ENCODE measurements at regions not wholly inside any gene's neighbourhood (a gene's known extent, or its start where the extent isn't known, plus 50 kb on each side); places are given as distances from the start of the nearest gene placed in this dataset.

DNA sequence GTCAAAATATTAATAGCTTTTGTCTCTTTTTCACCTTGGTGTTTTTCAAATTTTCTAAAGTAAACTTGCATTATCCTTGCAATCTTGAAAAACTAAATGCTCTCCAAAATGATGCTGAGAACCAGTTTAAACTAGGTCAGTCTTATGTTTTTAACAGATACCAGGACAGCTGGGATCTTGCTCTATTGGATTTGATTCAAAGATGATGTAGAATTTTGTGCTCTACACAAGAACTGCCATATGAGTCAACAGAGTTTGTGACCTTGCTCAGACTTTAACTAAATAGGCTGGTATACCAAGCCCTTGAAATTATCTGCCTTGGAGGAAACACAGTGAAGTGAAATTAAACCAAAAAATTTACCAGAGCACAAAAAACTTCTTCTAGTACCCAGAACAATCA, 991.1 kb downstream of the STPG2 start:
- no peaks in the 10 kb centered on the region for H3K27me3 ChIP-seq (ENCODE audit: control insufficient read depth, insufficient read depth, low read length)
- H3K36me3 ChIP-seq (ENCODE audit: control insufficient read depth in 2 of 3, insufficient read depth in 3 of 3, low read length in 3 of 3): no peaks in the 10 kb centered on the region
- TF ChIP-seq, protein P1, sequence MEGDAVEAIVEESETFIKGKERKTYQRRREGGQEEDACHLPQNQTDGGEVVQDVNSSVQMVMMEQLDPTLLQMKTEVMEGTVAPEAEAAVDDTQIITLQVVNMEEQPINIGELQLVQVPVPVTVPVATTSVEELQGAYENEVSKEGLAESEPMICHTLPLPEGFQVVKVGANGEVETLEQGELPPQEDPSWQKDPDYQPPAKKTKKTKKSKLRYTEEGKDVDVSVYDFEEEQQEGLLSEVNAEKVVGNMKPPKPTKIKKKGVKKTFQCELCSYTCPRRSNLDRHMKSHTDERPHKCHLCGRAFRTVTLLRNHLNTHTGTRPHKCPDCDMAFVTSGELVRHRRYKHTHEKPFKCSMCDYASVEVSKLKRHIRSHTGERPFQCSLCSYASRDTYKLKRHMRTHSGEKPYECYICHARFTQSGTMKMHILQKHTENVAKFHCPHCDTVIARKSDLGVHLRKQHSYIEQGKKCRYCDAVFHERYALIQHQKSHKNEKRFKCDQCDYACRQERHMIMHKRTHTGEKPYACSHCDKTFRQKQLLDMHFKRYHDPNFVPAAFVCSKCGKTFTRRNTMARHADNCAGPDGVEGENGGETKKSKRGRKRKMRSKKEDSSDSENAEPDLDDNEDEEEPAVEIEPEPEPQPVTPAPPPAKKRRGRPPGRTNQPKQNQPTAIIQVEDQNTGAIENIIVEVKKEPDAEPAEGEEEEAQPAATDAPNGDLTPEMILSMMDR (IDR thresholded peaks at IDR 0.05; ENCODE audit: borderline replicate concordance, extremely low read depth, insufficient read depth): no peak
- no peak for FAIRE-seq
- H3K4me1 ChIP-seq (ENCODE audit: control insufficient read depth in 2 of 3, insufficient read depth in 2 of 3, low read depth in 1 of 3, low read length in 3 of 3): no peaks in the 10 kb centered on the region
- no peak overlapping the region for H3K27ac ChIP-seq (ENCODE audit: low read depth in 2 of 2, low read length in 2 of 2)
- DNase-seq: no peak
- H3K4me3 ChIP-seq (ENCODE audit: low read length in 3 of 3): no peak overlapping the region
- H3K9ac ChIP-seq (ENCODE audit: low read length in 3 of 3): no peak overlapping the region
- intact Hi-C loops (cut with DNase I): no loop called here
- no peaks in the 10 kb centered on the region for H3K9me3 ChIP-seq (ENCODE audit: control insufficient read depth in 2 of 3, insufficient read depth in 1 of 3, low read length in 3 of 3)

DNA sequence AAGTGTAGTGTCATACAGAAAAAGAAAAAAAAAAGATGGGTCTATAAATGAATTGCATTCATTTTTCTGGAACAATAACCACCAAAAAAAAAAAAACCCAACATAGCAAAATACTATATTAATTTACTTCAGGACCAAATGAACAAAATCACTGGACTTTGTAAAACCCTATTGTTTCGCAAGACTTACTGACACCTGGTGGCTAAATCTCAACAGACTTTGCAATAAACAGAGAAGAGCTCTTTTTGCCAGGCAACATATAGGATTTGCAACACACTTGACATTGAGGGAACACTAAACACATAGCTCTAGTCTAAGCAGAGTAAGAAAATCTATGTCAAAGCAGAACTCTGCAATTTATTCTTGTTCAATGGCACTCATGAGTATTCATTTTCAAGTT, 990.2 kb downstream of the STPG2 start:
- Histone ChIP-seq H3K27ac (ENCODE audit: low read depth in 2 of 2, low read length in 2 of 2) (no peak overlapping the region), H3K9me3 (ENCODE audit: control insufficient read depth in 2 of 3, insufficient read depth in 1 of 3, low read length in 3 of 3) (no peaks in the 10 kb centered on the region), H3K4me3 (ENCODE audit: low read length in 3 of 3) (no peak overlapping the region), H3K36me3 (ENCODE audit: control insufficient read depth in 2 of 3, insufficient read depth in 3 of 3, low read length in 3 of 3) (no peaks in the 10 kb centered on the region), H3K27me3 (ENCODE audit: control insufficient read depth, insufficient read depth, low read length) (no peaks in the 10 kb centered on the region), H3K4me1 (ENCODE audit: control insufficient read depth in 2 of 3, insufficient read depth in 2 of 3, low read depth in 1 of 3, low read length in 3 of 3) (no peaks in the 10 kb centered on the region), H3K9ac (ENCODE audit: low read length in 3 of 3) (no peak overlapping the region)
- DNase-seq: peak in 2 of 5 donors; percentile 68 to 75
- intact Hi-C loops (cut with DNase I): no loop called here
- TF ChIP-seq, protein P1 (IDR thresholded peaks at IDR 0.05; ENCODE audit: borderline replicate concordance, extremely low read depth, insufficient read depth): peak; percentile 28
- FAIRE-seq: no peak

DNA sequence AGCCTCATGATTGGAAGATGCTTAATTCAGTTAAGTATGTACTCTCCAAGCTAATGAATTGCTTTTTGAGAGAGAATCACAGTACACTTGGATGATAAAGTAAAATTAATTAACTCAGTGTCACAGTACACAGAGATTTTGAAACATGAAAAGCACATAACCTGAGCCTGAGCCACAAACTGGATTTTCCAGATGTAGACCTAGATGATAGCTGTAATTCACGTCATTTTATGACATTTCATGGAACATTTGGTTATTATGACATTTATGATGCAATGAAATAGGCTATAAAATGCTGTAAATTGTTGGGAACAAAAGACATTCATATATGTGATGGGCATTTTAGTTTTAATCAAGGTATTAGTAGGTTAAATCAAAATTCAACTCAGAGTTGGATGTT, 983.7 kb downstream of the STPG2 start:
- H3K27me3 ChIP-seq (ENCODE audit: control insufficient read depth, insufficient read depth, low read length): no peaks in the 10 kb centered on the region
- no peak overlapping the region for H3K4me3 ChIP-seq (ENCODE audit: low read length in 3 of 3)
- no peak overlapping the region for H3K27ac ChIP-seq (ENCODE audit: low read depth in 2 of 2, low read length in 2 of 2)
- intact Hi-C loops (cut with DNase I): no loop called here
- FAIRE-seq (no peak), DNase-seq (no peak)
- no peak overlapping the region for H3K9ac ChIP-seq (ENCODE audit: low read length in 3 of 3)
- H3K4me1 ChIP-seq (ENCODE audit: control insufficient read depth in 2 of 3, insufficient read depth in 2 of 3, low read depth in 1 of 3, low read length in 3 of 3): no peaks in the 10 kb centered on the region
- peaks cover 0 to 2% (median 0%) of the 10 kb centered on the region in 3 donors for H3K9me3 ChIP-seq (ENCODE audit: control insufficient read depth in 2 of 3, insufficient read depth in 1 of 3, low read length in 3 of 3)
- no peaks in the 10 kb centered on the region for H3K36me3 ChIP-seq (ENCODE audit: control insufficient read depth in 2 of 3, insufficient read depth in 3 of 3, low read length in 3 of 3)
- TF ChIP-seq, protein P1 (IDR thresholded peaks at IDR 0.05; ENCODE audit: borderline replicate concordance, extremely low read depth, insufficient read depth): no peak

DNA sequence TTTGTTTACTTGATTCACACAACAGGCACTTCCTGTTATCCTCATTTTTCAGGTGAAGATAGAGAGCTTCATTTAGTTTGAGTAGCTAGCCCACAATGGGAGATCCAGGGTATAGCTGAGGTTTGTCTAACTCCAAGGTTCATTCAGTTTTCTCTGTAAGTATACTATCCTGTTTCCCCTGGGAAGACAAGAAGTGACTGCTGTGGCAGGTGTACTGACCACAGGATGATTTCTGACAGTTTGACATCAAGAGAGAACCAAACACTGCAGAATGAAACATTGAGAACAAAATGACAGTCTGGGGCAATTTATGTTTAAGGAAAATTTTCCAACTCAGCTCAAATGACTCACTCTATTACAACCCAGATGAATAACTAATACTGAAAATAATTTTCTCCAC, 958.0 kb downstream of the STPG2 start:
- Histone ChIP-seq H3K9ac (ENCODE audit: low read length in 3 of 3) (no peak overlapping the region), H3K9me3 (ENCODE audit: control insufficient read depth in 2 of 3, insufficient read depth in 1 of 3, low read length in 3 of 3) (no peaks in the 10 kb centered on the region), H3K27me3 (ENCODE audit: control insufficient read depth, insufficient read depth, low read length) (no peaks in the 10 kb centered on the region), H3K4me3 (ENCODE audit: low read length in 3 of 3) (no peak overlapping the region), H3K4me1 (ENCODE audit: control insufficient read depth in 2 of 3, insufficient read depth in 2 of 3, low read depth in 1 of 3, low read length in 3 of 3) (no peaks in the 10 kb centered on the region), H3K27ac (ENCODE audit: low read depth in 2 of 2, low read length in 2 of 2) (no peak overlapping the region), H3K36me3 (ENCODE audit: control insufficient read depth in 2 of 3, insufficient read depth in 3 of 3, low read length in 3 of 3) (no peaks in the 10 kb centered on the region)
- intact Hi-C loops (cut with DNase I): no loop called here
- TF ChIP-seq, protein P1 (IDR thresholded peaks at IDR 0.05; ENCODE audit: borderline replicate concordance, extremely low read depth, insufficient read depth): no peak
- DNase-seq (no peak), FAIRE-seq (no peak)

All from kidney (tissue), 13 donors.